ENCODE measurements at regions not wholly inside any gene's neighbourhood (a gene's known extent, or its start where the extent isn't known, plus 50 kb on each side); places are given as distances from the start of the nearest gene placed in this dataset.

DNA sequence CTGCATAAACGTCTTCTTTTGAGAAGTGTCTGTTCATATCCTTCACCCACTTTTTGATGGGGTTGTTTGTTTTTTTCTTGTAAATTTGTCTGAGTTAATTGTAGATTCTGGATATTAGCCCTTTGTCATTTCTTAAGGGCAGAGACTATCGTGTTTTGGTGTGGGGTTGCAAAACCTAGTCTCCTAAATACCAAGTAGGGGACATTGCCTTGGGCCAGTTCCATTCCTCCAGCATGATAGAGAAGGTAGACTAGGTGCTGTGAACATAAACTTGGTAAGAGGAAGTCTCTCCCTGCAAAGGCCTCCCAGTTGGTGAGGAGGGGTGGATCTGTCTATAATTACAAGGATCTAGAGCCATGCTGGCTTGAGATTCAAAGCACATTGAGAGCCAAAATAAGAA, 390.7 kb downstream of the VRK1 start:
- Mint-ChIP-seq H3K4me3 (no peak overlapping the region), H3K4me1 (ENCODE audit: low read depth) (no peaks in the 10 kb centered on the region)

GRCh38 chr14:97196336-97196735, 399.2 kb downstream of the VRK1 start:
- Mint-ChIP-seq H3K27me3 (ENCODE audit: insufficient read depth) (no peaks in the 10 kb centered on the region), H3K36me3 (ENCODE audit: low read depth) (no peaks in the 10 kb centered on the region), H3K27ac (no peak overlapping the region), H3K9me3 (peaks cover 44% of the 10 kb centered on the region), H3K4me3 (no peak overlapping the region), H3K4me1 (ENCODE audit: low read depth) (no peaks in the 10 kb centered on the region)
- DNase-seq, result no peak
- no peak for TF ChIP-seq CTCF (IDR thresholded peaks at IDR 0.05)

More for the DNA sequence above, 390.7 kb downstream of the VRK1 start:
- DNase-seq, result no peak
- Mint-ChIP-seq H3K36me3 (ENCODE audit: low read depth) (no peaks in the 10 kb centered on the region; the same call in 1 of the 2 replicates), H3K27me3 (ENCODE audit: insufficient read depth) (no peaks in the 10 kb centered on the region), H3K9me3 (peaks cover 20% of the 10 kb centered on the region), H3K27ac (no peak overlapping the region)
- TF ChIP-seq CTCF (IDR thresholded peaks at IDR 0.05), result no peak

DNA sequence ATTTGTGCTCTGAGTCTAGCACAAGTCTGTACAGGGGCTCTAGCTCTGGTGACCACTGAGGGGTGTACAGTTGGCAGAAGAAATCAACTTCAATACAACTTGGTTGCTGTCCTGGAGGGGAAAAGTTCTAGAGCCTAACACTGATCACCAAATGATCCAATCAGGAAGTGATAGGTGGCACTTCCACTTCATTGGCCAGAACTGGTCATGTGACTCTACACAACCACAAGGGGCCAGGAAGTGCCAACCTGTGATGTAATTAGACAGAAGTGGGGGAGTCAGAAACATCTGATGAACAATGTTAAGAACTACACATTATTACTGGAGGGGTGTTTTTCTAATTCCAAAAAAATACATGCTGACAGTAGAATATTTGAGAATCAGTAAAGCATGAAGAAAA, 401.6 kb downstream of the VRK1 start:
- H3K4me3 Mint-ChIP-seq, result no peak overlapping the region
- H3K27me3 Mint-ChIP-seq (ENCODE audit: insufficient read depth), result no peaks in the 10 kb centered on the region
- no peak for DNase-seq
- no peaks in the 10 kb centered on the region for H3K36me3 Mint-ChIP-seq (ENCODE audit: low read depth)
- H3K27ac Mint-ChIP-seq, result no peak overlapping the region
- H3K4me1 Mint-ChIP-seq (ENCODE audit: low read depth), result no peaks in the 10 kb centered on the region
- H3K9me3 Mint-ChIP-seq, result peaks cover 43% of the 10 kb centered on the region
- TF ChIP-seq CTCF (IDR thresholded peaks at IDR 0.05), result no peak

DNA sequence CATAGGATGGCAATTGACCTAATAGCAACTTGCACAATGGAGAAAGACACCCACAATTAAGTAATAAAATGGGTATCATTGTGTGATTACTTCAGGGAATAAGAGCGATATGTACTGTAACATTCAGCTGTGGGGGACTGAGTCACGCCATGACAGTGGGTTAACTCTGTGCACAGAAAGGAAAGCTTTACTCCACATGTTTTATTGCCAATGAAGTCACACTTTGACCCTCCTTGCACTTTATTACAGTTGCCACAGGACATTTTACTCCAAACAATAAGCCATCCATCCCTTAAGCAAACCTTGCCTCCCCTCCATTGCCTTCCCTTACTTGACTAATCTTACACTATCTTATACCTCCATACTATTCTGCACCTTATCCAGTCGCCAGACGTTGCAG, 403.1 kb downstream of the VRK1 start:
- no peaks in the 10 kb centered on the region for H3K36me3 Mint-ChIP-seq (ENCODE audit: low read depth)
- no peak overlapping the region for H3K27ac Mint-ChIP-seq
- H3K4me1 Mint-ChIP-seq (ENCODE audit: low read depth), result no peaks in the 10 kb centered on the region
- no peak for TF ChIP-seq CTCF (IDR thresholded peaks at IDR 0.05)
- no peak for DNase-seq
- H3K27me3 Mint-ChIP-seq (ENCODE audit: insufficient read depth), result no peaks in the 10 kb centered on the region; the same call in 1 of the 2 replicates
- H3K4me3 Mint-ChIP-seq, result no peak overlapping the region
- H3K9me3 Mint-ChIP-seq, result peaks cover 39% of the 10 kb centered on the region

GRCh38 chr14:97206916-97207315, 409.7 kb downstream of the VRK1 start:
- Mint-ChIP-seq H3K4me3 (no peak overlapping the region), H3K27me3 (ENCODE audit: insufficient read depth) (no peaks in the 10 kb centered on the region; the same call in none of the 2 replicates), H3K27ac (no peak overlapping the region), H3K36me3 (ENCODE audit: low read depth) (no peaks in the 10 kb centered on the region), H3K9me3 (peaks cover 23% of the 10 kb centered on the region), H3K4me1 (ENCODE audit: low read depth) (no peaks in the 10 kb centered on the region)
- no peak for DNase-seq
- TF ChIP-seq CTCF (IDR thresholded peaks at IDR 0.05), result no peak

DNA sequence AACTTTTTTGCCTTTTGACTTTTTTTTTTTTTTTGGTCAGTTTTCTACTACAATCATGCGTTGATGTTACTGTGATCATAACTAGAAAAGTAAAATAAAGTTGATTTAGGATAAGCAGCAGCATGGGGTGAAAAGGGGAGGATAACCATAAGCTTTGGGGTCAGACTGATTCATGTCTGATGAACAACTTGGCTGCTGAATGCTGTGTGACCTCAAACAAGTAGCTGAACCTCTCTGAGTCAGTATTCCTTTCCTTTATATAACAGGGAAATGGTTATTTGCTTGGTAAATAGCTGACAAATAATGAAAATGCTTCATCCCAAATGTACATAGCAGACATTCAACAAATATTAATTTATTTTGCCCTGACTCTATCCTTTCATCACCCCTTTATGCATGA, 413.0 kb downstream of the VRK1 start:
- no peaks in the 10 kb centered on the region for H3K4me1 Mint-ChIP-seq (ENCODE audit: low read depth)
- H3K36me3 Mint-ChIP-seq (ENCODE audit: low read depth), result no peaks in the 10 kb centered on the region
- peaks cover 3% of the 10 kb centered on the region for H3K9me3 Mint-ChIP-seq
- no peak for DNase-seq
- H3K27me3 Mint-ChIP-seq (ENCODE audit: insufficient read depth), result no peaks in the 10 kb centered on the region; the same call in 1 of the 2 replicates
- H3K27ac Mint-ChIP-seq, result no peak overlapping the region
- H3K4me3 Mint-ChIP-seq, result no peak overlapping the region
- TF ChIP-seq CTCF (IDR thresholded peaks at IDR 0.05), result no peak
